Caco-2 (cell line): ENCODE measurements at regions not wholly inside any gene's neighbourhood (a gene's known extent, or its start where the extent isn't known, plus 50 kb on each side); places are given as distances from the start of the nearest gene placed in this dataset.

Experiments
- BruUV-seq: library from RNA; stranded (reverse); fragments of 400-500 nt; replicated peaks from 2 replicates; lab custom pipeline; 2021; lab: Mats Ljungman, UMichigan
- CTCF ChIA-PET: fragments of 300-600 bp; sonication (Branson Sonifier 250); formaldehyde crosslinking; loops from one replicate; lab custom pipeline; 2022; ENCODE audit warnings: antibody characterized with exemption; lab: Charles Lee
- POLR2A ChIA-PET: fragments of 300-600 bp; sonication (Branson Sonifier 250); formaldehyde crosslinking; loops from one replicate; lab custom pipeline; 2022; ENCODE audit warnings: antibody characterized with exemption; lab: Charles Lee
- DNase-seq, 2 experiments: peaks; one replicate each; pipeline versions ENCODE4 v3.0.0 to v3.0.0-alpha.2; 2020 to 2022
- H3K27me3 ChIP-seq: replicated peaks from 2 replicates; pipeline ENCODE4 v1.6.0; 2011; ENCODE audit warnings: low read length; ENCODE audit not compliant: control insufficient read depth, insufficient read depth
- H3K36me3 ChIP-seq: 2 replicates; pipeline ENCODE4 v1.5.1; 2011; ENCODE audit warnings: low read length; ENCODE audit not compliant: control insufficient read depth, insufficient read depth
- H3K4me1 ChIP-seq: fragments of 250-450 bp; sonication (Bioruptor Pico); 2 replicates; pipeline ENCODE4 v1.5.1; 2020; ENCODE audit warnings: mild to moderate bottlenecking
- H3K4me3 ChIP-seq: 2 replicates; pipeline ENCODE4 v1.5.1; 2011; ENCODE audit warnings: low read depth, mild to moderate bottlenecking, control low read depth, low read length
- H3K9me3 ChIP-seq: fragments of 250-450 bp; sonication (Bioruptor Pico); 2 replicates; pipeline ENCODE4 v1.5.1; 2020; ENCODE audit warnings: mild to moderate bottlenecking, moderate library complexity
- H3K27ac Mint-ChIP-seq: one replicate; pipeline ENCODE4 v1.8.0; 2022; ENCODE audit warnings: mixed read lengths; ENCODE audit not compliant: unreplicated experiment
- H3K27me3 Mint-ChIP-seq: one replicate; pipeline ENCODE4 v1.8.0; 2022; ENCODE audit warnings: mixed read lengths; ENCODE audit not compliant: insufficient read depth, unreplicated experiment
- H3K36me3 Mint-ChIP-seq: one replicate; pipeline ENCODE4 v1.8.0; 2022; ENCODE audit warnings: mild to moderate bottlenecking, mixed read lengths; ENCODE audit not compliant: insufficient read depth, unreplicated experiment
- H3K4me1 Mint-ChIP-seq: one replicate; pipeline ENCODE4 v1.8.0; 2022; ENCODE audit warnings: low read depth, mixed read lengths; ENCODE audit not compliant: unreplicated experiment
- H3K4me3 Mint-ChIP-seq: one replicate; pipeline ENCODE4 v1.8.0; 2022; ENCODE audit warnings: mild to moderate bottlenecking, moderate library complexity, mixed read lengths; ENCODE audit not compliant: unreplicated experiment
- H3K9me3 Mint-ChIP-seq: one replicate; pipeline ENCODE4 v1.8.0; 2022; ENCODE audit warnings: mixed read lengths; ENCODE audit not compliant: unreplicated experiment
- CTCF ChIP-seq, 2 experiments: fragments of 200-600 bp in 1 of 2; IDR thresholded peaks; 1 replicate in 1 of 2; 2 replicates in 1 of 2; pipeline versions ENCODE4 v1.5.1 to v1.8.0; 2011 to 2022; ENCODE audit warnings: antibody characterized with exemption in 1 of 2, control low read depth in 1 of 2, inconsistent platforms in 1 of 2, low read depth in 1 of 2, low read length in 1 of 2, mild to moderate bottlenecking in 1 of 2, moderate library complexity in 1 of 2; ENCODE audit not compliant: insufficient read depth in 1 of 2, severe bottlenecking in 1 of 2, unreplicated experiment in 1 of 2
- intact Hi-C: fragments of 100-400 bp; cut with micrococcal nuclease; formaldehyde crosslinking; loops from one replicate; pipeline ENCODE4 v1.10.0; 2022; ENCODE audit not compliant: unreplicated experiment

- BruUV-seq: no TSS peak
- intact Hi-C loops: loop anchor here (10.0 kb wide), 2 partner anchors 636 to 766 kb away; partner anchors contain the start of gene ZMIZ1
- H3K36me3 Mint-ChIP-seq: no peaks in the 10 kb centered on the region
- H3K27ac Mint-ChIP-seq: no peak overlapping the region
- 0 out of 2 replicates have a peak, but pooled peaks cover 5% of the 10 kb centered on the region for H3K9me3 ChIP-seq
- TF ChIP-seq CTCF (IDR thresholded peaks at IDR 0.05; ENCODE audit: insufficient read depth in 1 of 2, low read depth in 1 of 2, low read length in 1 of 2, severe bottlenecking in 1 of 2, unreplicated experiment in 1 of 2): no peak
- H3K4me3 Mint-ChIP-seq: no peak overlapping the region
- POLR2A ChIA-PET: no interaction called here
- no peaks in the 10 kb centered on the region for H3K27me3 ChIP-seq
- CTCF ChIA-PET: no interaction called here
- no peaks in the 10 kb centered on the region for H3K27me3 Mint-ChIP-seq
- DNase-seq: no peak
- no peak overlapping the region for H3K4me3 ChIP-seq
- H3K4me1 Mint-ChIP-seq: no peaks in the 10 kb centered on the region
- H3K9me3 Mint-ChIP-seq: no peaks in the 10 kb centered on the region
- peaks cover 5% of the 10 kb centered on the region for H3K4me1 ChIP-seq
- H3K36me3 ChIP-seq: no peaks in the 10 kb centered on the region
These were observed 394.9 kb downstream of the RPS24 start for GRCh38 chr10:78428579-78428978.

- Mint-ChIP-seq H3K36me3 (no peaks in the 10 kb centered on the region), H3K9me3 (no peaks in the 10 kb centered on the region), H3K4me1 (no peaks in the 10 kb centered on the region), H3K27ac (no peak overlapping the region), H3K27me3 (no peaks in the 10 kb centered on the region), H3K4me3 (no peak overlapping the region)
- ChIA-PET POLR2A (no interaction called here), CTCF (no interaction called here)
- Histone ChIP-seq H3K4me1 (peaks cover 5% of the 10 kb centered on the region), H3K4me3 (no peak overlapping the region), H3K36me3 (no peaks in the 10 kb centered on the region), H3K27me3 (no peaks in the 10 kb centered on the region), H3K9me3 (no peaks in the 10 kb centered on the region)
- BruUV-seq: no TSS peak
- no peak for DNase-seq
- intact Hi-C loops: loop anchor here (5.0 to 10.0 kb wide), 3 partner anchors 92 to 765 kb away; partner anchors contain the start of gene ZMIZ1
- TF ChIP-seq CTCF (IDR thresholded peaks at IDR 0.05; ENCODE audit: insufficient read depth in 1 of 2, low read depth in 1 of 2, low read length in 1 of 2, severe bottlenecking in 1 of 2, unreplicated experiment in 1 of 2): no peak
These were observed 396.3 kb downstream of the RPS24 start for GRCh38 chr10:78429984-78430383.

GRCh38 chr10:78432583-78432982 is 398.9 kb downstream of the RPS24 start:
- no peaks in the 10 kb centered on the region for H3K36me3 ChIP-seq
- ChIA-PET CTCF (no interaction called here), POLR2A (no interaction called here)
- H3K4me3 ChIP-seq: no peak overlapping the region
- peaks cover 5% of the 10 kb centered on the region for H3K4me1 ChIP-seq
- no peaks in the 10 kb centered on the region for H3K9me3 Mint-ChIP-seq
- BruUV-seq: no TSS peak
- H3K4me1 Mint-ChIP-seq: no peaks in the 10 kb centered on the region
- peak in 1 of 2 experiments; percentile 42 for TF ChIP-seq CTCF (IDR thresholded peaks at IDR 0.05; ENCODE audit: insufficient read depth in 1 of 2, low read depth in 1 of 2, low read length in 1 of 2, severe bottlenecking in 1 of 2, unreplicated experiment in 1 of 2)
- H3K27me3 ChIP-seq: no peaks in the 10 kb centered on the region
- H3K4me3 Mint-ChIP-seq: no peak overlapping the region
- H3K27ac Mint-ChIP-seq: no peak overlapping the region
- peak in 1 of 2 experiments; percentile 34 for DNase-seq
- intact Hi-C loops: loop anchor here (5.0 kb wide), 1 partner anchor 90 kb away; no protein-coding TSS in a partner anchor
- H3K27me3 Mint-ChIP-seq: no peaks in the 10 kb centered on the region
- no peaks in the 10 kb centered on the region for H3K36me3 Mint-ChIP-seq
- no peaks in the 10 kb centered on the region for H3K9me3 ChIP-seq
